NCI-H1417 (cell line): ENCODE measurements at regions not wholly inside any gene's neighbourhood (a gene's known extent, or its start where the extent isn't known, plus 50 kb on each side); places are given as distances from the start of the nearest gene placed in this dataset.
A peak's percentile ranks its signal among the peaks of the same experiment; 100 is the strongest.
"Not testable (repeated sequence)": the region's sequence is repeated elsewhere in the genome, so short reads cannot be mapped to it uniquely, and the experiment has no call there.

Experiments
- DNase-seq, 3 experiments: peaks; one replicate each; lab custom pipeline; 2025; lab: John Stamatoyannopoulos, UW

DNA sequence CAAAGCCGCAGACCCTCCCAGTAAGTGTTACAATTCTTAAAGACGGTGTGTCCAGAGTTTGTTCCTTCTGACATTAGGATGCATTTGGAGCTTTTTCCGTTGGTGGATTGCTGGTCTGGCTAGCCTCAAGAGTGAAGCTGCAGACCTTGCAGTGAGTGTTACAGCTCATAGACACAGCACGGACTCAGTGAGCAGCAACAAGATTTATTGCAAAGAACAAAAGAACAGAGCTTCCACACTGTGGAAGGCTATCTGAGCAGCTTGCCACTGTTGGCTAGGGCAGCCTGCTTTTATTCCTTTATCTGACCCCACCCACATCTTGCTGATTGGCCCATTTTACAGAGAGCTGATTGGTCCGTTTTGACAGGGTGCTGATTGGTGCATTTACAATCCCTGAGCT lies 242.8 kb upstream of the SGCG start:
- no peak for DNase-seq

DNA sequence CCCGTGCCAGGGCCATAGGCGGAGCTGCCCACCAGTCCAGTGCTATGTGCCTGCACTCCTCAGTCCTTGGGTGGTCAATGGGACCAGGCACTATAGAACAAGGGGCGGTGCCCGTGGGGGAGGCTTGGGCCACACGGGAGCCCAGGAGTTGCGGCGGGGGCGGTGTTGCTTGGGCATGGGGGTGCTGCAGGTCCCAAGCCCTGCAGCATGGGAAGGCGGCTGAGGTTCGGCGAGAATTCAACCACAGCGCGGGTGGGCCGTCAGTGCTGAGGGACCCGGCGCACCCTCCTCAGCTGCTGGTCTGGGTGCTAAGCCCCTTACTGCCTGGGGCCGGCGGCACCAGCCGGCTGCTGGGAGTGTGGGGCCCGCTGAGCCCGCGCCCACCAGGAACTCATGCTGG lies 242.2 kb upstream of the SGCG start:
- no peak for DNase-seq

DNA sequence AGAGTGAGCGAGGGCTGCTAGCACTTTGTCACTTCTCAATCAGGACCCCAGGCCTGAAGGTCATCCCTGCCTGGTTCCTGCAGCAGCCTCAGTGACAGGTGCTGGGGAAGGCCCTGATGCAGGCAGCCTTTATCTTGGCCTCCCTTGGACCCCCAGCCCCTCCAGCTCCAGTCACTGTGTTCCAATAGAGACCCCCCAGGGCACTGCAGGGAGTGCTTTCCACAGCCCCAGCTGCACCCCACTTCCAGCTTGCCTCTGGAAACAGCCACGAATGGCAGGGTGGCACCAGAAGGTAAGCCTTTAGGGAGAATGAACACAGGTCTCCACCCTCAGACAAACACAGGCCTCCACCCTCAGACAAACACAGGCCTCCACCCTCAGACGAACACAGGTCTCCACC lies 241.6 kb upstream of the SGCG start:
- DNase-seq = no peak

DNA sequence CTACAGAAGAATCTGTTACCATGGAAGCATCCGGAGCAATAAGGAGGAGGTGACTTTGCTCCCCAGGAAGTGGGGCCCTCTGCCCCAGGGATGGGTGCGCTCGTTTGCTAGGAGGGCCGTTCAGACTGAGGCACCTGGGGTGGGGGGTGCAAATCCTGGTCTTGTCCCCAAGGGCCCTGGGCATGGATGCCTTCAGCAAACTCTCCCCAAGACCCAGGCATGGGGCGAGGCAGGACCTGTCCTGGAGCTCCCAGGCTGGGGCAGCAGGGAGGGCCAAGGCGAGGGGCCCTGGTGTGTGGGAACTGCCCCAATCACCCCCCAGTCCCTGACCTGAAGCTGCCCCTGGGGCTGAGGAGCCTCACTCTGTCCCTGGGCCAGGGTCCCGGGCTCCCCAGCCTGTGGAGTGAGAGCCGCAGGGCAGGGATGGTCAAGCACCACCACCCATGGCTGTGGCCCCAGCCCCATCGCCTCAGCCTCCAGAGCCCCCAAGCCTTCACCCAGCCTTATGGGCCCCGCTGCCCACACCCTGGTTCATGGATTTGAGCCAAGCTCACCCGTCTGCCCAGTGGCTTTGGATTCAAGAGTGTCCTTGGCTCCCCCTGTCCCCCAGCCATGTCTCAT lies 240.6 kb upstream of the SGCG start:
- no peak for DNase-seq

DNA sequence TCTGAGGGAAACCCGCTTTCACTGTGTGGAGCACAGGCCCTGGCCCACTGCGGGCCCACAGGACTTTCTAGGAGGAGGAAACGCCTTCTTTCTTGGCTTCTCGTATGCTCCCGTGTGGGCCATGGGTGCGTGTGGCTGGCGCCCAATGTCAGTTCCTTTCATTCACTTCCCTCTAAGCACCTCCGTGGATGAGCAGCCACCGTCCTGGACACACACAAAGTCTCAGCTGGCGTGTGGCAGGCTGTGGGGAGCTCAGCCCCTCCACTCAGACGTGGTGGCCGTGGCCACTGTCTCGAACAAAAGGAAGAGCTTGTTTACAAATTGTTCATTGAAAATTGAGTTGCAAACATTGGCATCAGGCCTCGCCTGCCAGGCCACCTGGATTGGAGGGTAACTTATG lies 240.0 kb upstream of the SGCG start:
- no peak for DNase-seq

DNA sequence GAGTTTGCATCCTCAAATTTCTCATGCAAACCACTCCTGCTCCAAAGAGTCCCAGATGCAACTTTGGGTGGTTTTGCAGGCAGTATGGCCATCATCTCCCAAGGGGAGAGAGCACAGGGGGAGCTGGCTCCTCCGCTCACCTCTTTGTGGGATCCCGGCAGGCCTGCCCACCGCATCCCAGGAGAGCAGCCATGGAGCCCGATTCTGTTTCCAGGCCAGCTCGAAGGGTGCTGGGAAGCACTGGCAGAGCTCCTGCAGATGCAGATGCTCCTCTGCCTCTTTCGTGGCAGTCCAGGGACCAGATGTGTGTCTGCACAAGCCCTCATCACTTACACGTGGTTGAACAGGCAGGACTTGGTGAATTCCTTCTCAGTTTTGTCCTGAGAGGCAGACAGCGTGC lies 239.3 kb upstream of the SGCG start:
- DNase-seq = not testable (repeated sequence)

DNA sequence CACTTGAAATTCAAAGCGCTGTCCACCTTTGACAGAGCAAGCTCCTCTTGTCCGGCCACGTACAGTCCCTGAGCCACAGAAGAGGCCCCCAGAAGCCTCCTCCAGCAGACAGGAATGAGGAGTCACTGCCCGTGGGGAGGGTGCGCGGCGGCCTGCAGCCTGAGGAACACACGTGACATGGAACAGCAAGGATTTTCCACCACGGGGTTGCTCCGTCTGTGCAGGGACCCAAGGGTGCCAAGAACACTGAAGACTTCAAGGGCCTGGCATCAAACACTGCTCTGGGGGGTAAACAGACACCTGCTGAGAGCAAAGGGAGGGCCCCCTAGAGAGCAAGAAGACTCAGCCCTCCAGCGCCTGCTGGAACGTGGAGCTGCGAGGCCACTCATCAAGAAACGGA lies 237.9 kb upstream of the SGCG start:
- not testable (repeated sequence) for DNase-seq

DNA sequence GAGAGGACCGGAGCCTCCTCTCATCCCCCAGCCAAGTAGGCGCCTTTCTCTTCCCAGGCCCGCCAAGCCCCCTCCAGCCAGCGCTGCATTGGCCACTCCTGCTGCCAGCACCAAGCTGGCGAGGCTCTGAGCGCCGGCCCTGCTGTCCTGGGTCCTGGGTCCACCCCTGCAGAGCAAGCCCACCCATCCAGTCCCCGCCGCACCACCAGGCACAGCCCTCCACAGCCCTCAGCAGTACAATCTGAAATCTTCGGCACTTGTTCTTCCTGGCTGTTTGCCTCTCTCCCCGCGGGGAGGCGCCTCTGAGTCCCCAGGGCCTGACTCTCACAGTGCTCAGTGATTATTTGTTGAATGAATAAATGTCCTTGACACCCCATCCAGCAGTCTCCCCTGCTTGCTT lies 236.4 kb upstream of the SGCG start:
- DNase-seq = no peak

DNA sequence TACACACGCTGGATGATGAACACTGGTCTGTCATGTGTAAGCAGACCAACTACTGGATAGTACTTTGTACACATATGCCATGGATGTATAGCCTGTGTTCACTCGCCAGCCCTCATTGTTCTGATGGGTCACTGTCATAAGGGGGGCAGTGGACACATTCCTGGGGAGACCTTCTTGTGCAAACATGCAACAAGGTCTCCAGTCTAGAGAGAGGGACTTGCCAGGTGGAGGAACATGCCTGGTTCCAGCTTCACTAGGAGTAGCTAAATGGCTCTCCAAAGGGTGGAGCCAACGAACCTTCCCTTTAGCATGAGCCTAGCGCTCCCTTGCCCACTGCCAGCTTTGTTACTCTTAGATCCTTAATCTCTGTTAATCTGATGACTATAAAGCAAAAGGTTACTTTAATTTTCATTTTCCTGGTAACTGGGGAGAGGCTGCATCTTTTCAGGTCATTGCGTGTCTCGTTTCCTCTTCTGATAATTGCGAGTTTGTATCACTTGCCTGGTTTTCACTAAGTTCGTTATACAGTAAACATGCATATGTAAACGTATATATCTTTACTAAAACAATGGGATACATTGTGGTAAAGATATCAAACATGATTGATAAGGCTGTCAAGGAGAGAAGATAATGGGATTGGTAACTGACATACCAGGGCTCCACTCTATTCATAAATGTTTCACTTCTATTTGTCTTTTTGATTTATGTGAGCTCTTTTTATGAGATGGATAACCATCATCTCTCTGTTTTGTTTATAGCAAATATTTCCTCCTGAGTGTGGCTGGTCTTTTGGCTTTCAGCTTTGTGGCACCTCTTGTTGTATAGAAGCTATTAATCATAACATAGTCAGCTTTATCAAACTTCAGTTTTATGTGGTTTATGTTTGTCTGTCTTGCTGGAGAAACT lies 235.2 kb upstream of the SGCG start:
- peak in 1 of 3 experiments; percentile 28 for DNase-seq

DNA sequence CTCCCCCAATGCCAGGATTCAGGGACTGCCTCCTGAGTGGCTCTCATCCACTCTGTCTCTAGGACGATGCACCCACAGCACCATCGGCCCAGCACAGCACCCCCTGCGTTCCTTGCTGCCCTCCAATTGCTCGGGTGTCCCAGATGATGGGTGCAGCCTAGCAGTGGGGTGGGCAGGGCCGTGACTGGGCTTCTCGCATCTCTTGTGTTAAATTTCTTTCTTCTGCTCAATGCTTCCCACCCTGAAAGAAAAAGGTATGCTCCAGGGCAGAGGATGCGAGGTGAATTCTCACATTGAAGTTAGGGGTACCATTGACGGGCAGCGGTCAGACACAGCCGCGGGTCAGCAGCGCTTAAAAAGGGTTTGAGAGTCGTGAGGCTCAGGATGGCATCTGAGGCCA lies 232.4 kb upstream of the SGCG start:
- no peak for DNase-seq

DNA sequence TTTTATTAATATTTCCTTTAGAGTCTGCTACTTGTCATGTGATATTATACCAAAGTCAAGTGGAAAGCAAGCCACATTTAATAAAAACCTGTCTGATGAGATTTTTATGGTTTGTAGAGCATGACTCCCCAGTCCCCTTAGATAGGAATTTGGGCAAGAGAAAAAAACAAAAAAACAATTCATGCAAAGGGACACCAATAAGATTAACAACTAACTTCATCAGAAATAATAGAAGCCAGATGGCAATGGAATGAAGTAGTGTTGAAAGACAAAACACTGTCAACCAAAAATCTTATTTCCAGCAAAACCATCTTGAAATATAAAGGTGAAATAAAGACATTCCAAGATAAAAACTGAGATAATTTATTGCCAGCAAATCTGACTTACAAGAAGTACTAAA lies 228.8 kb upstream of the SGCG start:
- not testable (repeated sequence) for DNase-seq

DNA sequence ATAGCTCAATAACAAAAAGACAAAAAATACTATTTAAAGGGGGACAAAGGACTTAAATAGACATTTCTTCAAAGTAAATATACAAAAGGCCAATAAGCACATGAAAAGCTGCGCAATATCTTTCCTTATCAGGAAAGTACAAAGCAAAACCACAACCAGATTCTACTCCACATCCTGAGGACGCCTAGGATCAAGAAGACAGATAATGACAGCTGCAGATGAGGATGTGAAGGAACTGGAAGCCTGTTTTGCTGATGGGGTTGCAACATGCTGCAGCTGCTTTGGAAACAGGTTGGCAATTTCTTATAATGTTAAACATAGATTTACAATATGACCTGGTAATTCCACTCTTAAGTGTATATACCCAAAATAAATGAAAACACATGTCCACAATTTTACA lies 225.6 kb upstream of the SGCG start:
- DNase-seq = not testable (repeated sequence)

DNA sequence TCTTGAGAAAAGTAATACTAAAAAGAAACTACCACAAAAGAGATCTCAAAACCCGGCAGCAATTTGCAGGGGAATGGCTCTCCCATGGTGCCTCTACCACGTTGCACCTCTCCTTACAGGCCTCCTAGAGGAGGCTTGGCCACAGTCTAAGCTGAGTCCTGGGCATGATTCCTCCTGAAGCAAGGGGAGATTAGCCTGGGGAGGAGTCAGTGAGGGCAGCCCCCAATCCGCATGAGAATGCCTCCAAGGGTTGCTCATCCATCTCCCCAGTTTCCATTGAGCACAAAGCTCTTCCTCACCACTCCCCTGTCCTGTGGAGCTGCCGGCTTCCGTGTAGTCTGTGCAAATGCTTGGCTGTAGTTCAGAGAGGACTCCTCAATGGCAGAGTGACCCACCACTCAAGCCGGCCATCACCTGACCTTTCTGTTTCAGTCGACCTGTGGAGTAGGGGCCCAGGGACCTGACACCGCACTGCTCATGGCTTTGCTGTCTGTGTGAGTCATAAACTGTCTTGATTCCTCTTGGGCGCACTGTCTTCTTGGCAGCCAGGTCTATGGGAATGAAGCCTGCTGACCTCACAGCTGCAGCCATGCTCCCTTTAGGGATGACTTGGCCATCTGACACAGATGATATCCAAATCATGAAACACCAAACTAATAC lies 224.2 kb upstream of the SGCG start:
- DNase-seq = not testable (repeated sequence)

DNA sequence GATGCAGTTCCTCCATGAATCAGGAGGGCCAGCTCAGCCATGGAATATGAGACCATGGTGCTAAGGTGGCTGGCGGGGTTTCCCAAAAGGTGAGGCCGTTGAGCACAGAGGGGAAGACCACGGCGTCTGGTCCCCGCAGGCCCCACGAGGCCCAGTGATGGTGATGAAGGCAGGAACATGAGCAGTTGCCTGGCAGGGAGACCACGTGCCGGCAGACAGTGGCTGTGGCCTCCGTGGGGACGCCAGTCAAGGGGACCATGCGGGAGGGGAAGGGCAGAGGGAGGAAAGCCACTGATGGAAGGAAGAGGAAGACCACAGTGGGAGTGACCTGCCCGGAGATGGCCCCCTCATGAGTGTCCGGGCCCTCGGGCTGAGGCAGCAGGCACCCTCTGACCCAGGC lies 220.9 kb upstream of the SGCG start:
- not testable (repeated sequence) for DNase-seq

DNA sequence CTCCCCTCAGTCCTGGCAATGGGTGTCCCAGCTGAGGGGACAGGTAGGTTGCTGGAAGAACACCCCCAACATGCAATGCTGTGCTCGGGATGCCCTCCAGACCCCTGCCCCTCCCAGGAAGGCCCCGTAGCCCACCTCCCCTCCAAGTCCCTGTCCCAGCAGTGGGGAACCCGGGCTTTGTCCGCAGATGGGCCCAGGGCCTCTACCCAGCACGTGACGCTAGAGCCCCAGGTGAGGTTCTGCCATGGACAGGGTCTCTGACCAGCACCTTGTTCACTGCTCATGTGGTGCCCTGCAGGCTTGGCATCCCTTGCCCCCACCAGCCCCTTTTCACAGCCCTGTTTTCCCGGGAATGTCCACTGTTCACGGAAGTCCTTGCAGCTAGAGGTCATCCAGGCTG lies 220.0 kb upstream of the SGCG start:
- DNase-seq = no peak

DNA sequence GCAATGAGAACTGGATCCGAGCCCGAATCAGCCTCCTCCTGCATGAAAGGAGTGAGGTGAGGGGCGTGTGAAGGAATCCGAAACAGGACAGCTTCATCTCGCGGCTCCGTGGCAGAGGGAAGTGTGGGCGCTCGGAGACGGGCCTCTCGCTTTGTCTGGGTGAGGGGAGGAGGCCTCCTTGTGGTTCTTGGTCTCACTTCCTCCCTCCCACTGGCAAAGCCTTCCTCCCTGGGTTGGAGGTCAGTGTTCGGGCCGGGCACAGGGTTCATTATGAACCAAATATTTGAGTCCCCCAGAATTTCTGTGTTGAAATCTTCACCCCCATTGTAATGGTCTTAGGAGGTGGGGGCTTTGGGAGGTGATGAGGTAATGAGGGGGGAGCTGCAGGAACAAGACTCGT lies 219.4 kb upstream of the SGCG start:
- DNase-seq = not testable (repeated sequence)

DNA sequence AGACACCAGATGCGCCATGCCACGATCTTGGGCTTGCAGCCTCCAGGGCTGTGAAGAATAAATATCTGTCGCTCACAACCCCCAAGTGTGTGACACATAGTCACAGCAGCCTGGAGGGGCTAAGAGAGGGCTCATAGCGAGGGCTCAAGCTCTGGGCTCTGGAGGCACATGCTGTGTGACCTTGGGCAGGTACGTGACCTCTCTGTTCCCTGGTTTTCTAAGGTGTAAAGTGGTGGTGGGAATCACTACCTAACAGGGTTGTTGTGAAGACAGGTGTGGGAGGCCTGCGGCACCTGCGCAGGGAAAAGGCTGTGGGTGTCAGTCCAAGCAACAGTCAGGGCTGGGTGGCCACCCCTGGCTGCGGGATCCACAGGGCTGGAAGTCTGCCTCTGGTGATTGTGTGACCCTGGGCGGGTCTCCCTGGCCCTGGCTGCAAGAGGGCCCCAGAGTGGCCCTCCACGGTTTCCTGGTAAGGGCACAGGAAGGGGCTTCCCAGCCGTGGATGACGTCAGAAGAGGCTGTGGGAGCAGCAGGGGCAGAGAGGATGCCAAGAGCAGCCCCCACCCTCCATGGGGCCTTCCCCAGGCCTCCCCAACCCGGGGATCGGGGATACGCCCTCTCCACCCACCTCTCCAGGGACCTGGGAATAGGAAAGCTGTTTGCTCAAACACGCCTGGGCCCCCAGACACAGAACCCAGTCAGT lies 218.8 kb upstream of the SGCG start:
- DNase-seq = no peak

DNA sequence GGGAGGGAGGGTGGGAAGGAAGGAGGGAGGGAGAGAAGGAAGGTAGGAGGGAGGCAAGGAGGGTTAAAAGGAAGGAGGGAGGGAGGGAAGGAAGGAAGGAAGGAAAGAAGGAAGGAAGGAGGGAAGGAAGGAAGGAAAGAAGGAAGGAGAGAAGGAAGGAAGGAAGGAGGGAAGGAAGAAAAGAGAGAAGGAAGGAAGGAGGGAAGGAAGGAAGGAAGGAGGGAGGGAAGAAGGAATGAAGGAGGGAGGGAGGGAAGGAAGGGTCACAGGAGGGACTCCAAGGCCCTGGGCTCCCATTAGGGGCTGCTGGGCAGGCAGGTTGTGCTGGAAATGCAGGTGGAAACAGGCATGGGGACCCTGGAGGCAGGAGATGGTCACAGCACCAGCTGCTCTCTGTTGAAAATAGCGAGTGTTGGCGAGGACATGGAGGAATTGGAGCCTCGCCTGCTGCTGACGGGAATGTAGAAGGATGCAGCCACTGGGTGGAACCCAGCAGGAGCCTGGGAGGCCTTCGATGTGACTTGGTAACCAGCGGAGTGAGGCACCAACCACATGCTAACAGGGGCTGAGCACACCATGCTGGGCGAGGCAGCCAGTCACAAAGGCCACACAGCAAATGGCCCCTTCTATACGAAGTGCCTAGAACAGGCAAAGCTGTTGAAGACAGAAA lies 217.3 kb upstream of the SGCG start:
- not testable (repeated sequence) for DNase-seq

DNA sequence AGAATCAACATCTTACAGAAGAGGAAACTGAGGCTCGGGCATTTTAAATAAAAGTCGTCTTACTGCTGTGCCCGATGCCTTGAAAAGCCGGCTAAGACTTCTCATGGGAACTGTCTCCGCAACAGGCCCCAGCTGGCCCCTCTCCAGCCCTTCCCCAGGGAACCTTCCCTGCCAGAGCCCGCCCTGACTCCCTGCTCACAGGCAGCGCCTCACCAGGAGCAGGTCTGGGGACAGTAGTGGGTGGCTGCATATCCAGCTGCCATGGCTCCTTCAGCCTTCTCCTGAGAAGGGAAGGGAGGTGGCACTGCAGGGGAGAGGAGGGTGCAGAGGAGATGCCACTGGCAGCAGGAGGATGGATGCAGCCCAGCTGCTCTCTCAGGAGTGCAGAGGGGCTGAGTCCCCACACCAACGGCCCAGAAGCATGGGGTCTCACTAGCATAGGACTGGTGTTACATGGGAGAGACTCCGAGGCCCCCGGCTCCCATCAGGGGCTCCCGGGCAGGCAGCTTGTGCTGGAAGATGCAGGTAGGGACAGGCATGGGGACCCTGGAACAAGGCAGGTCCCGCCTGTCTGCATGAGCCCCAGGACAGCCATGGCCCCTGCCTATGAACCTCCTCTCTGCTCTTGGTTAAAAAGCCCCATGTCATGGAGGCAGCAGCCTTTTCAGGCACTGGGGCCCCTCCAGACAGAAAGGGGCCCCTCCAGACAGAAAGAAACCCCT lies 216.4 kb upstream of the SGCG start:
- DNase-seq = no peak

DNA sequence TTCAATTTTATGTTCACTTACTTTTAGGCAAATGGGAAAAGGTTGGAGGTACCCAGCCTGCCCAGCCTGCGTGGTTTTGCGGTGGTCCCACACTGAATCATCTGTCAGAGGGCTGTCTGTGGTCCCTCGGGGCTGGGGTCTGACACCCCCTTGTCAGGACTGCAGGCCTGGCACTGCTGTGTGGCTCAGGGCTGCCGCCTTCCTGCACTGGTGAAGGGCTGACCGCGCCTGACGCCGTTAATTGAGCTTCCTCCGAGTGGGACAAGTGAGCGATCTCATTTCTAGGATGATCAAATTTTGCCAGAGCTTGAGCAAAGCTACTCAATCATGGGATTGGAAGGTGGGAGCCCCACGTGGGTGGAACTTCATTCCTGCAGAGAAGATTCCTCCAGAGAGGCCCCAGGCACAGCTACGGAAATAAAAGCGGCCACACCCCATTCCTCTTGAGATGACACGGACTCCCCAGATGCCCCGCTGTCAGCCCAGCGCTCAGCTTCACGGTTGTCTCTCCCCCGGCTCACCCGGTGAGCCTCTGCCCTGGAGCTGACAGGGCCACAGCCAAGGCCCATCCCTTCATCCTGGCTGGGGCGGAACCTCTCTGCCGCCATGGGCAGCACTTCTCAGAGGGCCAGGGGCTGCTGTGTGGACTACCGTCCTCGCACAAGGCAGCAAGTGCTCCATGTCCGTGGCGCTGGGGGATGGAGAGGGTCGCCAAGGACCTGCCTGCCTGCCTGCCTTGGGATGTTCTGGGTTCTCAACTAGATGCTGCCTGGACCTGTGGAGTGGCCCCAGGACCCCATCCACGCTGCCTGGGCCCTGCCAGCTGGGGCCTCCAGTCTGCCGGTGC lies 215.5 kb upstream of the SGCG start:
- not testable (repeated sequence) for DNase-seq
